Ishikawa (cell line): ENCODE measurements at regions not wholly inside any gene's neighbourhood (a gene's known extent, or its start where the extent isn't known, plus 50 kb on each side); places are given as distances from the start of the nearest gene placed in this dataset.

ENCODE experiments used
- CEBPB ChIP-seq: IDR thresholded peaks from 2 replicates; pipeline ENCODE4 v1.6.1; 2012
- CREB1 ChIP-seq: IDR thresholded peaks from 2 replicates; pipeline ENCODE4 v1.6.1; 2012; ENCODE audit warnings: low read depth
- EGR1 ChIP-seq: IDR thresholded peaks from 2 replicates; pipeline ENCODE4 v1.6.1; 2012
- EP300 ChIP-seq: IDR thresholded peaks from 2 replicates; pipeline ENCODE4 v1.6.1; 2012; ENCODE audit warnings: borderline replicate concordance
- FOXM1 ChIP-seq: IDR thresholded peaks from 2 replicates; pipeline ENCODE4 v1.6.1; 2012; ENCODE audit warnings: low read depth, borderline replicate concordance
- NFIC ChIP-seq: IDR thresholded peaks from 2 replicates; pipeline ENCODE4 v1.6.1; 2012
- RAD21 ChIP-seq: IDR thresholded peaks from 2 replicates; pipeline ENCODE4 v1.6.1; 2012; ENCODE audit warnings: low read depth
- TAF1 ChIP-seq: IDR thresholded peaks from 2 replicates; pipeline ENCODE4 v1.6.1; 2012; ENCODE audit warnings: low read depth, mild to moderate bottlenecking
- TEAD4 ChIP-seq: IDR thresholded peaks from 2 replicates; pipeline ENCODE4 v1.6.1; 2012
- YY1 ChIP-seq: IDR thresholded peaks from 2 replicates; pipeline ENCODE4 v1.6.1; 2012; ENCODE audit warnings: low read depth
- TF ChIP-seq, protein P1 (sequence below): IDR thresholded peaks from 2 replicates; pipeline ENCODE4 v1.6.1; 2012
- TF ChIP-seq, protein P2 (sequence below): IDR thresholded peaks from 2 replicates; pipeline ENCODE4 v1.6.1; 2012; ENCODE audit warnings: low read depth, mild to moderate bottlenecking
- TF ChIP-seq, protein P3 (sequence below): IDR thresholded peaks from 2 replicates; pipeline ENCODE4 v1.6.1; 2012

DNA sequence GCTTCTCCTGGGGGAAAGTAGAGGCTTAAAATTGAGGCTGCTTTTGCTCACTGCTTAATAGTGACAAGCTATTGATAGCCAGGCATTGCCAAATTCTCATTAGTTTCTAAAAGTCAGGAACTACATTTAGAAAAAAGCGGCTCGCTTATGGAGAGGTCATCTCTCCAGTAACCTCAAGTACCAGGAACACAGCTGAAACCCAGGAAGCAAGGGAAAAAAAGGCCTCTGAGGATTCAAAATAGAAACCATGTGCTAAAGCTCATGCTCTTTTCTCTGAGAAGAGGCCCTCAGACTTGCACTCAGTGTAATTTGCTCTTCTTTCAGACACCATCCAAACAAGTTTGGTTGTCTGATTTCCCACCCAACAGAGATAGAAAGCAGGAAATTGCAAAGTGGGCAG is 261.4 kb upstream of the USP25 start:
- TF ChIP-seq, protein P1, sequence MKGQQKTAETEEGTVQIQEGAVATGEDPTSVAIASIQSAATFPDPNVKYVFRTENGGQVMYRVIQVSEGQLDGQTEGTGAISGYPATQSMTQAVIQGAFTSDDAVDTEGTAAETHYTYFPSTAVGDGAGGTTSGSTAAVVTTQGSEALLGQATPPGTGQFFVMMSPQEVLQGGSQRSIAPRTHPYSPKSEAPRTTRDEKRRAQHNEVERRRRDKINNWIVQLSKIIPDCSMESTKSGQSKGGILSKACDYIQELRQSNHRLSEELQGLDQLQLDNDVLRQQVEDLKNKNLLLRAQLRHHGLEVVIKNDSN = no peak
- no peak for TF ChIP-seq YY1
- TF ChIP-seq EP300 = no peak
- no peak for TF ChIP-seq FOXM1
- no peak for TF ChIP-seq EGR1
- TF ChIP-seq CEBPB = no peak
- no peak for TF ChIP-seq TAF1
- no peak for TF ChIP-seq CREB1
- no peak for TF ChIP-seq RAD21
- TF ChIP-seq TEAD4 = no peak
- TF ChIP-seq, protein P2, sequence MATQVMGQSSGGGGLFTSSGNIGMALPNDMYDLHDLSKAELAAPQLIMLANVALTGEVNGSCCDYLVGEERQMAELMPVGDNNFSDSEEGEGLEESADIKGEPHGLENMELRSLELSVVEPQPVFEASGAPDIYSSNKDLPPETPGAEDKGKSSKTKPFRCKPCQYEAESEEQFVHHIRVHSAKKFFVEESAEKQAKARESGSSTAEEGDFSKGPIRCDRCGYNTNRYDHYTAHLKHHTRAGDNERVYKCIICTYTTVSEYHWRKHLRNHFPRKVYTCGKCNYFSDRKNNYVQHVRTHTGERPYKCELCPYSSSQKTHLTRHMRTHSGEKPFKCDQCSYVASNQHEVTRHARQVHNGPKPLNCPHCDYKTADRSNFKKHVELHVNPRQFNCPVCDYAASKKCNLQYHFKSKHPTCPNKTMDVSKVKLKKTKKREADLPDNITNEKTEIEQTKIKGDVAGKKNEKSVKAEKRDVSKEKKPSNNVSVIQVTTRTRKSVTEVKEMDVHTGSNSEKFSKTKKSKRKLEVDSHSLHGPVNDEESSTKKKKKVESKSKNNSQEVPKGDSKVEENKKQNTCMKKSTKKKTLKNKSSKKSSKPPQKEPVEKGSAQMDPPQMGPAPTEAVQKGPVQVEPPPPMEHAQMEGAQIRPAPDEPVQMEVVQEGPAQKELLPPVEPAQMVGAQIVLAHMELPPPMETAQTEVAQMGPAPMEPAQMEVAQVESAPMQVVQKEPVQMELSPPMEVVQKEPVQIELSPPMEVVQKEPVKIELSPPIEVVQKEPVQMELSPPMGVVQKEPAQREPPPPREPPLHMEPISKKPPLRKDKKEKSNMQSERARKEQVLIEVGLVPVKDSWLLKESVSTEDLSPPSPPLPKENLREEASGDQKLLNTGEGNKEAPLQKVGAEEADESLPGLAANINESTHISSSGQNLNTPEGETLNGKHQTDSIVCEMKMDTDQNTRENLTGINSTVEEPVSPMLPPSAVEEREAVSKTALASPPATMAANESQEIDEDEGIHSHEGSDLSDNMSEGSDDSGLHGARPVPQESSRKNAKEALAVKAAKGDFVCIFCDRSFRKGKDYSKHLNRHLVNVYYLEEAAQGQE = no peak
- no peak for TF ChIP-seq NFIC
- TF ChIP-seq, protein P3, sequence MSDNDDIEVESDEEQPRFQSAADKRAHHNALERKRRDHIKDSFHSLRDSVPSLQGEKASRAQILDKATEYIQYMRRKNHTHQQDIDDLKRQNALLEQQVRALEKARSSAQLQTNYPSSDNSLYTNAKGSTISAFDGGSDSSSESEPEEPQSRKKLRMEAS = no peak
